Left lung (tissue), 4 donors: ENCODE measurements at regions not wholly inside any gene's neighbourhood (a gene's known extent, or its start where the extent isn't known, plus 50 kb on each side); places are given as distances from the start of the nearest gene placed in this dataset.

Experiments
- ATAC-seq: fragments of 200-7000 bp; cut with Tn5 transposase; one replicate; pipeline ENCODE4 v1.9.1; 2020; ENCODE audit warnings: moderate library complexity
- DNase-seq, 4 donors: peaks; one replicate each; pipeline ENCODE4 v3.0.0-alpha.2; 2013 to 2020
- H3K27ac ChIP-seq, 2 donors: fragments of 200-600 bp; sonication (generic) in 1 of 2; one replicate each; pipeline versions ENCODE4 v1.5.0 to v1.8.0; 2020 to 2021
- H3K27me3 ChIP-seq, 2 donors: fragments of 200-600 bp; sonication (generic) in 1 of 2; one replicate each; pipeline versions ENCODE4 v1.5.0 to v1.8.0; 2020 to 2021
- H3K36me3 ChIP-seq, 2 donors: fragments of 200-600 bp; sonication (generic) in 1 of 2; one replicate each; pipeline versions ENCODE4 v1.5.0 to v1.8.0; 2020 to 2021
- H3K4me1 ChIP-seq, 2 donors: fragments of 200-600 bp; one replicate each; pipeline ENCODE4 v1.8.0; 2021
- H3K4me3 ChIP-seq, 2 donors: fragments of 200-600 bp; sonication (generic) in 1 of 2; one replicate each; pipeline versions ENCODE4 v1.5.0 to v1.8.0; 2020 to 2021; ENCODE audit warnings: mild to moderate bottlenecking in 1 of 2
- H3K9me3 ChIP-seq, 2 donors: fragments of 200-600 bp; sonication (generic) in 1 of 2; one replicate each; pipeline versions ENCODE4 v1.5.0 to v1.8.0; 2020 to 2021
- CTCF ChIP-seq, 2 donors: fragments of 200-600 bp; sonication (generic) in 1 of 2; IDR thresholded peaks; one replicate each; pipeline versions ENCODE4 v1.5.0 to v1.8.0; 2021; ENCODE audit warnings: antibody characterized with exemption in 2 of 2
- intact Hi-C, 2 donors: fragments of 100-400 bp; cut with DNase I; formaldehyde crosslinking; loops; one replicate each; pipeline versions ENCODE4 v1.11.2 to v1.14.2; 2022
- donor health status: DM: no; HTN: yes; CAD: no.
- donor health status: DM: no; HTN: no; CAD: no.

GRCh38 chr2:75928093-75928492, 217.4 kb upstream of the GCFC2 start:
- intact Hi-C loops: no loop called here
- no peaks in the 10 kb centered on the region for H3K27me3 ChIP-seq
- H3K27ac ChIP-seq: no peak overlapping the region
- H3K4me1 ChIP-seq: no peaks in the 10 kb centered on the region
- no peaks in the 10 kb centered on the region for H3K9me3 ChIP-seq
- no peak overlapping the region for H3K4me3 ChIP-seq
- ATAC-seq (no peak), DNase-seq (no peak)
- TF ChIP-seq CTCF (IDR thresholded peaks at IDR 0.05): no peak
- no peaks in the 10 kb centered on the region for H3K36me3 ChIP-seq

DNA sequence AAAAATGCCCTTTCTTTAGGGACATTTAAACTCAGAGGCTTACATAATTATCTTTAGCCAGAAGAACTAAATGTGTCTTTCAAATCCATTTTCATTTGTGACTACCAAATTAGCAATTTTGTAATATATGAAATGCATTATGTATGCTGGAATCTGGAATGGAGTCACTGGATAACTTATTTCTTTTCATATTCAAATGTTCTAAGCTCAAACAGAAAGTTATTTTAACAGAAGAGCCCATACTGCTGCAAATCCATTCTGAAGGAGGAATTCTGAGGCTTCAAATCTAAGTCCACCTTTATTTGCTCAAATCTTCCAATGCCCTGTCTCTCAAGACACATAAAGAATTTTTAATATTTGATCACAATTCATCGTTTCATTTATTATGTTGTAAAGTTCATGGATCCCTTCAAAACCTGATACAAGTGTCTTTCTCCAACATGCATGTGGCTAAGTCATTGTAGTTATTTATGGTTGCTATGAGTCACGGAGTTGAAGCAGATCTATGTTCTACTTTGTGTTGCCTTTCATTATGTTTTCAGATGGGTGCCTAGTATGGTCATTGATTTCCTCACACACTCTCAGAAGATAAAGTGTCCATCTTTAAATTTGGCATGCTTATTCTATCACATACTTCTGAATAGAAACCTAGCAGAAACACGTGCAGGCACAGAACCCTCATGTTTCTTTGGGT, 214.8 kb upstream of the GCFC2 start:
- intact Hi-C loops: no loop called here
- DNase-seq: no peak
- Histone ChIP-seq H3K27me3 (no peaks in the 10 kb centered on the region), H3K36me3 (no peaks in the 10 kb centered on the region), H3K4me3 (no peak overlapping the region), H3K27ac (no peak overlapping the region), H3K4me1 (no peaks in the 10 kb centered on the region), H3K9me3 (no peaks in the 10 kb centered on the region)
- no peak for ATAC-seq
- TF ChIP-seq CTCF (IDR thresholded peaks at IDR 0.05): no peak

GRCh38 chr2:75922191-75922590, 211.5 kb upstream of the GCFC2 start:
- DNase-seq: no peak
- H3K27ac ChIP-seq: no peak overlapping the region
- no peaks in the 10 kb centered on the region for H3K27me3 ChIP-seq
- H3K36me3 ChIP-seq: no peaks in the 10 kb centered on the region
- intact Hi-C loops: no loop called here
- no peak overlapping the region for H3K4me3 ChIP-seq
- H3K9me3 ChIP-seq: no peaks in the 10 kb centered on the region
- H3K4me1 ChIP-seq: no peaks in the 10 kb centered on the region
- ATAC-seq: no peak
- no peak for TF ChIP-seq CTCF (IDR thresholded peaks at IDR 0.05)

- no peaks in the 10 kb centered on the region for H3K4me1 ChIP-seq
- ATAC-seq (no peak), DNase-seq (no peak)
- H3K27me3 ChIP-seq: no peaks in the 10 kb centered on the region
- no peaks in the 10 kb centered on the region for H3K36me3 ChIP-seq
- H3K9me3 ChIP-seq: no peaks in the 10 kb centered on the region
- TF ChIP-seq CTCF (IDR thresholded peaks at IDR 0.05): no peak
- no peak overlapping the region for H3K27ac ChIP-seq
- no peak overlapping the region for H3K4me3 ChIP-seq
- intact Hi-C loops: no loop called here
Measured at GRCh38 chr2:75920859-75921551, 210.3 kb upstream of the GCFC2 start.

- H3K27ac ChIP-seq: no peak overlapping the region
- intact Hi-C loops: no loop called here
- DNase-seq: no peak
- H3K4me1 ChIP-seq: no peaks in the 10 kb centered on the region
- H3K27me3 ChIP-seq: no peaks in the 10 kb centered on the region
- H3K9me3 ChIP-seq: no peaks in the 10 kb centered on the region
- no peak for TF ChIP-seq CTCF (IDR thresholded peaks at IDR 0.05)
- H3K36me3 ChIP-seq: no peaks in the 10 kb centered on the region
- ATAC-seq: no peak
- no peak overlapping the region for H3K4me3 ChIP-seq
Measured at GRCh38 chr2:75915851-75916634, 205.3 kb upstream of the GCFC2 start.
